ENCODE measurements at regions not wholly inside any gene's neighbourhood (a gene's known extent, or its start where the extent isn't known, plus 50 kb on each side); places are given as distances from the start of the nearest gene placed in this dataset.

- H3K27ac ChIP-seq, result no peak overlapping the region
- no peaks in the 10 kb centered on the region for H3K9me3 ChIP-seq (ENCODE audit: low read depth)
- no peak for TF ChIP-seq CTCF (IDR thresholded peaks at IDR 0.05; ENCODE audit: low read depth, low read length)
- no peaks in the 10 kb centered on the region for H3K27me3 ChIP-seq
- DNase-seq (ENCODE audit: low read depth in 1 of 2, low spot score in 1 of 2), result no peak
- no peaks in the 10 kb centered on the region for H3K36me3 ChIP-seq
- H3K4me1 ChIP-seq (ENCODE audit: low read depth), result no peaks in the 10 kb centered on the region
- no peak overlapping the region for H3K4me3 ChIP-seq
These were observed 233.1 kb upstream of the FBXL7 start for GRCh38 chr5:15266841-15267240.

GRCh38 chr5:15266229-15266628, 233.8 kb upstream of the FBXL7 start:
- DNase-seq (ENCODE audit: low read depth in 1 of 2, low spot score in 1 of 2), result no peak
- Histone ChIP-seq H3K9me3 (ENCODE audit: low read depth) (no peaks in the 10 kb centered on the region), H3K36me3 (no peaks in the 10 kb centered on the region), H3K27ac (no peak overlapping the region), H3K27me3 (no peaks in the 10 kb centered on the region), H3K4me3 (no peak overlapping the region), H3K4me1 (ENCODE audit: low read depth) (no peaks in the 10 kb centered on the region)
- TF ChIP-seq CTCF (IDR thresholded peaks at IDR 0.05; ENCODE audit: low read depth, low read length), result no peak

- H3K4me1 ChIP-seq (ENCODE audit: low read depth), result no peaks in the 10 kb centered on the region
- TF ChIP-seq CTCF (IDR thresholded peaks at IDR 0.05; ENCODE audit: low read depth, low read length), result no peak
- H3K27me3 ChIP-seq, result no peaks in the 10 kb centered on the region
- H3K27ac ChIP-seq, result no peak overlapping the region
- H3K9me3 ChIP-seq (ENCODE audit: low read depth), result no peaks in the 10 kb centered on the region
- no peak for DNase-seq (ENCODE audit: low read depth in 1 of 2, low spot score in 1 of 2)
- no peak overlapping the region for H3K4me3 ChIP-seq
- H3K36me3 ChIP-seq, result no peaks in the 10 kb centered on the region
These were observed 236.0 kb upstream of the FBXL7 start for GRCh38 chr5:15263942-15264341.

- Histone ChIP-seq H3K27me3 (no peaks in the 10 kb centered on the region), H3K36me3 (no peaks in the 10 kb centered on the region), H3K27ac (no peak overlapping the region), H3K9me3 (ENCODE audit: low read depth) (no peaks in the 10 kb centered on the region), H3K4me3 (no peak overlapping the region), H3K4me1 (ENCODE audit: low read depth) (no peaks in the 10 kb centered on the region)
- no peak for TF ChIP-seq CTCF (IDR thresholded peaks at IDR 0.05; ENCODE audit: low read depth, low read length)
- DNase-seq (ENCODE audit: low read depth in 1 of 2, low spot score in 1 of 2), result no peak
These were observed 236.6 kb upstream of the FBXL7 start for GRCh38 chr5:15263406-15263805.

- no peak for TF ChIP-seq CTCF (IDR thresholded peaks at IDR 0.05; ENCODE audit: low read depth, low read length)
- no peaks in the 10 kb centered on the region for H3K9me3 ChIP-seq (ENCODE audit: low read depth)
- no peaks in the 10 kb centered on the region for H3K4me1 ChIP-seq (ENCODE audit: low read depth)
- no peak for DNase-seq (ENCODE audit: low read depth in 1 of 2, low spot score in 1 of 2)
- H3K36me3 ChIP-seq, result no peaks in the 10 kb centered on the region
- no peak overlapping the region for H3K27ac ChIP-seq
- no peaks in the 10 kb centered on the region for H3K27me3 ChIP-seq
- H3K4me3 ChIP-seq, result no peak overlapping the region
These were observed 238.5 kb upstream of the FBXL7 start for GRCh38 chr5:15261269-15261995.
